Urinary bladder (tissue), 3 donors: ENCODE measurements at regions not wholly inside any gene's neighbourhood (a gene's known extent, or its start where the extent isn't known, plus 50 kb on each side); places are given as distances from the start of the nearest gene placed in this dataset.

Experiments used
- DNase-seq: peaks from one replicate; pipeline ENCODE4 v3.0.0-alpha.2; 2015; ENCODE audit errors: extremely low spot score
- H3K27ac ChIP-seq: one replicate; pipeline ENCODE4 v1.5.1; 2013; ENCODE audit warnings: low read depth, mild to moderate bottlenecking, moderate library complexity
- H3K36me3 ChIP-seq: one replicate; pipeline ENCODE4 v1.6.1; 2013; ENCODE audit warnings: mild to moderate bottlenecking, moderate library complexity; ENCODE audit not compliant: insufficient read depth
- H3K4me1 ChIP-seq: one replicate; pipeline ENCODE4 v1.6.1; 2013; ENCODE audit warnings: mild to moderate bottlenecking, moderate library complexity; ENCODE audit not compliant: insufficient read depth
- H3K4me3 ChIP-seq: one replicate; pipeline ENCODE4 v1.5.1; 2013; ENCODE audit warnings: low read depth, low read length
- WGBS: extraction: QIAGEN DNeasy Blood & Tissue Kit; methylation state at CpG from one replicate; pipeline ENCODE4 v1.1.7; 2013; 5-methylcytosine and 5-hydroxymethylcytosine counted together
- donor health status: healthy with polysubstance abuse.
- donor health status: healthy.

DNA sequence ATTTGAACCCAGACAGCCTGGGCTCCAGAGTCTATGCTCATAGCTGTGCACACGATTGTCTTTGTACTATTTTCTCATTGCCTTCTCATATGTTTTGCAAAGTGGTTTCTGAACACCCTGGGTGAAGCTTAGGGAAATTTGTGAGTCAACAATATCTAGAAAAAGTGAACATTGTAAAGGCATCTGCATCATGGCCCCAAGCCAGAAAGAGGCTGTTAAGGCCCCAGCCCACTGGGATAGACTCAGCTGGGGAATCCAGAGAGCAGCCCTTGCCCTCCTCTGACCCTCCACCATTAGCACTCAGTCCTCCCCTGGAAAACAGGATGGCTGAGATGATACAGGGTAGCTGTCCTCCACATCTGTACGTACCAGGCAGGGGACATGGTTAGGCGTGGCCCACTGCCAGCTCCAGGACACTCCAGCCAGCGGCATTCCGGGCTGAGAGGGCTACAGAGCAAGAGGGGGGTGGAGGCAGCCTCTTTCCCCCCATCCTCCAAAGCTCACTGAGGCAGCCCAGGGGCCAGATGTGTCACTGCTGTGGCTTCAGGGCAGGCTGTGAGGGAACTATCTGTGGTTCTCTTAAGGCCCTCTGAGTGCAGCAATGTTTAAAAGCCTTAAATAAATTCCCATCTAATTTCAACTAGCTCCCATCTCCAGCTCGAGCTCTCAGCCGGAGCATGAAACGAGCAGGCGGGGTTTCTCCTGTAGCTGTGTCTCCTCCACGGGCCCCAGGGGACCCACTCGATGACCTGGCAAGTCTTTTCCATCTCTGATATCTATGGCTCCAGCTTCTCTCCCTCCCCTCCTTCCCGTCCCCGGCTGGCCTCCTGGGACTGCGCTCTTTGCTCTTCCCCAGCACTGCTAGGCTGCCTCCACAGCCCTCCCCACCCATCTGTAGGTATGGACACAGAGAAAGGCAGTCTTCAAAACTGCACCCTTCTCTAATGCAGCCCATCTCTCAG is 209.4 kb upstream of the LRFN2 start:
- WGBS, result 62% methylated on average over 14 of the region's 14 CpGs

DNA sequence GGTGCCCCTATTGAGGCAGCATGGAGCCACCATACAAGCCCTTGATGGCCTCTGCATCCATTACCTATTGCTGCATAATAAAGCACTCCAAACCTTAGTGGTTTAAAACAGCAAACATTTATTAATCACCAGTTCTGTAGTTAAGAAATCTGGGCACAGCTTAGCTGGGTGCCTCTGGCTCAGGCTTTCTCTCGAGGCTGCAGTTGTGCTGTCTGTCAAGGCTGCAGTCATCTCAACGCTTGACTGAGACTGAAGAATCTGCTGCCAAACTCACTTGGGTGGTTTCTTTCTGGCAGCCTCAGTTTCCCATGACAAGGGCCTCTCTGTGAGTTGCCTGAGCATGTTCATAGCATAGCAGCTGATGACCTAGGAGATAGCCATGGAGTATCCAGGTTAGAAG is 207.4 kb upstream of the LRFN2 start:
- 76% methylated on average over 2 of the region's 2 CpGs for WGBS
- no peaks in the 10 kb centered on the region for H3K4me1 ChIP-seq
- H3K4me3 ChIP-seq, result no peak overlapping the region
- no peak overlapping the region for H3K27ac ChIP-seq
- no peak for DNase-seq
- H3K36me3 ChIP-seq, result no peaks in the 10 kb centered on the region

More for the DNA sequence above, 209.4 kb upstream of the LRFN2 start:
- H3K27ac ChIP-seq, result no peak overlapping the region
- H3K36me3 ChIP-seq, result no peaks in the 10 kb centered on the region
- H3K4me1 ChIP-seq, result no peaks in the 10 kb centered on the region
- H3K4me3 ChIP-seq, result no peak overlapping the region
- DNase-seq, result no peak

DNA sequence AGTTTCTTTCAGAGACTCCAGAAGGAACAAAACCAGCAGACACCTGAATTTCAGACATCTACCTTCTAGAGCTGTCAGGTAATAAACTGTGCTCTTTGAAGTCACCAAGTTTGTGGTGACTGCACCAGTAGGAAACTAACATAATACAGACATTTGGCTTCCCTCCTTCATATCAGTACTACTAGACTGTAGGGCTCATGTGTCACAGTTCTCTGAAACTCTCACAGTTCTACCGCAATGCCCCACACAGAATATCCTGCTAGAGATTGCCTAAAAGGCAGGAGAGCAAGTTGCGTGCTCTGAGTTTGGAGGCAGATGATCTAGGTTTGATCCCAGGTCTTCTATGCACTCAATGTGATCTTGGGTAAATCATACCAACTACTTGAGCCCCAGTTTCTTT is 205.0 kb upstream of the LRFN2 start:
- no peaks in the 10 kb centered on the region for H3K4me1 ChIP-seq
- no peaks in the 10 kb centered on the region for H3K36me3 ChIP-seq
- no peak overlapping the region for H3K4me3 ChIP-seq
- WGBS, result 93% methylated on average over 2 of the region's 2 CpGs
- DNase-seq, result no peak
- H3K27ac ChIP-seq, result no peak overlapping the region

DNA sequence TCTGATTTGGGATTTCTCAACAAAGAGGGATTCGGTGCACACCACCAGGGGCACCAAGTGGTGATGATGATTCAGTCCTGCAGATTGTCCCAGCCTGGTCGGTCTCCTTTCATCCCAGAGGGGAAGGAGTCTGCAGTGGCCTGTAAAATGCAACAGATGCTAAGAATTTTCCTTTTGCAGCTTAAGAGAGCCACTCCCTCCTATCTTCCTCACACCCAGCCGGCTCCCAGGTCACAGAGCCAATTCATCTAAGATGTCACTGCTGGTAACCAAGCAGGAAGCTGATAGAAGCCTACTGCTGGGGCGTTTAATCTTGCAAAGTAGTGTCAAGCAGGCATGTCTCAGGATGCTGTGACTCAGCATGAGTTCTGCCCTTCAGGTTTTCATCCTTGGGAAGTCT is 203.8 kb upstream of the LRFN2 start:
- DNase-seq, result no peak
- 51% methylated on average over 4 of the region's 4 CpGs for WGBS
- Histone ChIP-seq H3K36me3 (no peaks in the 10 kb centered on the region), H3K27ac (no peak overlapping the region), H3K4me1 (no peaks in the 10 kb centered on the region), H3K4me3 (no peak overlapping the region)

DNA sequence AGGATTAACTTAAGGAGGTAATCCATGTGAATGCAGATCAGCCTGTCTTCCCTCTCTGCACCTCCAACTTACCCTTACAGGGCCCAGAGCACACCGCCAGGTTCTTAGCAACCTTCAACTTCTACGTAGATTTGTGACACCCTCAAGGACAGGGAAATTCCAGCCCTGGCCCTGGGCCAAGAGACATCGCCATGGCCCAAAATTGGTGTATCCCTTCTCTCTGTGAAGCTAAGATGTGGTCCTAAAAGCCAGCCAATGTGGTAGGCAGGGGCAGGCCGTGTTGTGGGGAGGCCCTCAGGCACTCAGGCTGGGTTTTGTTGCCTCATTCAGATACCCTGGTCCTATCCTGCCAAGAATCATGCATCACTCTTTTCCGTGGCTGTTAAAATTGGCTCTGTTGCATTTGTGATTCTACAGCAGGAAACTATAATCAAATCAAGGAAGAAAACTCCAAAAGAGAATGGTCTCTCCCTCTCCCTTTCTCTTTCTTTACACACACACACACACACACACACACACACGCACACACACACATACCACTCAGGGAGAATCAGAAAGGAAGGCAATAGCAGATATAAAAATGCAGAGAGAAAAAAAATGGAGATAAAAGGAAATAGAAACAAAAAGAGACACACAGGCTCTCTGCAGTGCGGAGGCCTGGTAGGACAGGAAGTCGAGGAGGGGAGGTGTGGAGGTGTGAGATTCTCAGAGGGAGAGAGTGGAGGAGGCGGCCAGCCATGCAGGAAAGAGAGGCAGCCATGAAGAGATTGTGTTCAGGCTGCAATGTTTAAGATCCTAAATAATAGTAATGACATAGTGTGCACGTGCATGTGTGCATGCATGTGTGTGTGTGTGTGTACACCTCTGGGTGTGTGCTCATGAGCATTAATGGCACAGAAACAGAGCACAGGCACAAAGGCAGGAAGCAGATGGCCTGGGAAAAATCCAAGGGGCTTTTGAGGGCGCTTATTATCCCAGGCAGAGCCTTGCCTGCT is 201.8 kb upstream of the LRFN2 start:
- Histone ChIP-seq H3K4me3 (no peak overlapping the region), H3K27ac (no peak overlapping the region), H3K4me1 (no peaks in the 10 kb centered on the region), H3K36me3 (no peaks in the 10 kb centered on the region)
- peak; percentile 13 for DNase-seq
- 53% methylated on average over 11 of the region's 11 CpGs for WGBS

DNA sequence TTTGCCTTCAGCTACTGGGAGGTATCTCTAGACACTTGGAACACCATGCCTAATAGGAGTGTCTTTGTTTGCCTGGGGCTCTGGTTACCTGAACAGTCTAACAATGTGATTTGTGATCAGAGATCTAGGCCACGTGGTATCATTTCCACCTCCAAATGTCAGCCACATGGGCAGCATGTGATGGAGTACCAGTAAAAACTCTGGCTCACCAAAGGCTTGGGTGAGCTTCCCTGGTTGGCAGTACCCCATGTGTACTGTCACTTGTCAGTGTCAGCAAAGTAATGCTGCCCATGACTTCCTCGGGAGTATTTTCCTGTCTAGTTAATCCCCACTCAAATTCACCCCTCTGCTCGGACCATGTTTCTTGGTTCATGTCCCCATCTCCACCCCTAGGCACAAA is 195.2 kb upstream of the LRFN2 start:
- no peak overlapping the region for H3K27ac ChIP-seq
- no peaks in the 10 kb centered on the region for H3K4me1 ChIP-seq
- no peaks in the 10 kb centered on the region for H3K36me3 ChIP-seq
- H3K4me3 ChIP-seq, result no peak overlapping the region
- no peak for DNase-seq
- WGBS, result 59% methylated on average over 3 of the region's 3 CpGs

DNA sequence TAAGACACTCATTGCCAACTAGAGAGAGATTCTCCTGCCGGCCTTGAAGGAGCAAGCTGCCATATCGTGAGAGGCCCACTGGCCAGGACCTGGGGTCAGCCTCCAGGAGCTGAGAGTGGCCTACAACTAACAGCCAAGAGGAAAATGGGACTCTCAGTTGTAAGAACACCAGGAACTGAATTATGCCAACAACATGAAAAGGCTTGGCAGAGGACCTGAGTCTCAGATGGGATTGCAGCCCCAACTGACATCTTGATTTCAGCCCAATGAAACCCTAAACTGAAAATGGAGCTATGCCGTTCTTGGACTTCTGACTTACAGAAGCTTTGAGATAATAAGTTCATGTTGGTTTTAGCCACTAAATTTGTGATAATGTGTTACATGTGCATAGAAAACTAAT is 193.5 kb upstream of the LRFN2 start:
- H3K36me3 ChIP-seq, result no peaks in the 10 kb centered on the region
- H3K27ac ChIP-seq, result no peak overlapping the region
- no peak overlapping the region for H3K4me3 ChIP-seq
- H3K4me1 ChIP-seq, result no peaks in the 10 kb centered on the region
- DNase-seq, result no peak
- 90% methylated on average over 3 of the region's 3 CpGs for WGBS

DNA sequence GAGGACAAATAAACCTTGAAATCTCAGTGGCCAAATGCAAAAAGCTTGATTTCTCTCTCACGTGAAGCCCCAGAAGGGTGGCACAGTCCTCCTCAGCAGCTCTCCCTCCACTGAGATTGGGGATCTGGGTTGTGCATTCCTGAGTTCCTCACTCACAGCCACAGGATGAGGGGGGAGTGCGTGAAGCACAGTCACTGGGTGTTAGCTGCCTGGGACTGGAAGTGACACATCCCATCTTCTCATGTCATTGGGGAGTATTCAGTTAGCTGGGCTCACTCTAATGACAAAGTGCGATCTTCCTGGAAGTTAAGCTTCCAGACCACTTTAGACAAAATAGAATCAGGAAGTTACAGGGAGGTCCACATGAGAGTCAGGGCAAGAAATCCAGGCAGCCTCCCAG is 192.2 kb upstream of the LRFN2 start:
- 77% methylated on average over 3 of the region's 3 CpGs for WGBS
- Histone ChIP-seq H3K27ac (no peak overlapping the region), H3K4me3 (no peak overlapping the region), H3K36me3 (no peaks in the 10 kb centered on the region), H3K4me1 (no peaks in the 10 kb centered on the region)
- no peak for DNase-seq

DNA sequence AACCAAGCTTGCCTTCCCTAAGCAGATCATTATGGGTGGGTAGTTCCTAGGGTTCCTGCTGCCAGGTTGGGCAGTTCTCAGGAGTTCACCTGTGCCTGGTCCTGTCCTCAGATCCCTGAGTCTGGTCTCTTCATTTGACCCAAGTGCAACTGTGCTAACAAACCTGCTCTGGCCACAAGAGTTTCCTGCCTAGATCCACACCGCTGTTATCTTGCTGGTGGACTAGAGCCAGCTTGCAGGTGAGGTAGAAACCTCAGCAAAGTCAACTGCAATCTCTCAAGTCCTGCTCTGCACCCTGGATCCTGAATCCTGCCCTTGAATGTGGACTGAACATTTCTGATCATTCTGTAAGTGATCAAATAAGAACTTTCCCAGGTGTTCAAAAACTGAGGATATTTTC is 191.8 kb upstream of the LRFN2 start:
- H3K4me1 ChIP-seq, result no peaks in the 10 kb centered on the region
- H3K4me3 ChIP-seq, result no peak overlapping the region
- no peak overlapping the region for H3K27ac ChIP-seq
- DNase-seq, result no peak
- 92% methylated on average over 1 of the region's 1 CpG for WGBS
- no peaks in the 10 kb centered on the region for H3K36me3 ChIP-seq

DNA sequence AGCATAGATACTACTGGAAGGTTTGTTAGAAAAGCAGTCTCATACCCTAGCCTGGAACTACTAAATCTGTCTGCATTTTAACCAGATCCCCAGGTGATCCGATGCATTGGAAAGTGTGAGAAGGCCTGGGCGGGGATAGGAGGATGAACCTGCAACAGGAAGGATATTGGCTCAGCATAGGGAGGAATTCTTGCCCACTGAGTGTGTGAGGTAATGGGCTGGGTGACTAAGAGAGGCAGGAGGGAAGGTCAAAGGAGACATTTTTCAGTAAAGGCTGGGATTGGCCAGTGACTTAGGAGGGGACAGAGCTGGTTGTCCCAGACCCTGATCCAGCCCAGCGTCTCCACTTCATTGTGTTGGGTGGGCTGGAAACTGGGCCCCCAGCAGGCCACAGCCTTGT is 191.0 kb upstream of the LRFN2 start:
- WGBS, result 92% methylated on average over 3 of the region's 3 CpGs
- no peaks in the 10 kb centered on the region for H3K36me3 ChIP-seq
- H3K27ac ChIP-seq, result no peak overlapping the region
- DNase-seq, result no peak
- no peak overlapping the region for H3K4me3 ChIP-seq
- no peaks in the 10 kb centered on the region for H3K4me1 ChIP-seq

DNA sequence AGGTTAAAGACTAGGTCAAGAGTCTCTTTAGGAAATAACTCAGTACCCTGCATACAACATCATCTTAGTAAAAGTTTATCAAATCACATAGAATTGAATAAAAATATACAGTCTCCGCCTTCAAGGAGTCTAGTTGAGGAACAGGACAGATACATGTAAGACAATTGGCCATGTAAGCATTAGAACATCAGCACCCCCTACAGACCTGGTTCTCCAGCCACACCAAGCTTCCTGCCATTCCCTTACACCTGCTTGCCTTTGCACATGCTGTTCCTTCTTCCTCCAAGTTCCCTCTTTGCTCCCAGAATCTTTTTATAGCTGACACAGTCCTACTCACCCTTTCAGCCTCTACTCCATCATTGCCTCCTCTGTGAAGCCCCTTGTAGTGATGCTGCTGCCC is 187.8 kb upstream of the LRFN2 start:
- no peak overlapping the region for H3K27ac ChIP-seq
- no peaks in the 10 kb centered on the region for H3K36me3 ChIP-seq
- 92% methylated on average over 1 of the region's 1 CpG for WGBS
- no peaks in the 10 kb centered on the region for H3K4me1 ChIP-seq
- no peak overlapping the region for H3K4me3 ChIP-seq
- no peak for DNase-seq

DNA sequence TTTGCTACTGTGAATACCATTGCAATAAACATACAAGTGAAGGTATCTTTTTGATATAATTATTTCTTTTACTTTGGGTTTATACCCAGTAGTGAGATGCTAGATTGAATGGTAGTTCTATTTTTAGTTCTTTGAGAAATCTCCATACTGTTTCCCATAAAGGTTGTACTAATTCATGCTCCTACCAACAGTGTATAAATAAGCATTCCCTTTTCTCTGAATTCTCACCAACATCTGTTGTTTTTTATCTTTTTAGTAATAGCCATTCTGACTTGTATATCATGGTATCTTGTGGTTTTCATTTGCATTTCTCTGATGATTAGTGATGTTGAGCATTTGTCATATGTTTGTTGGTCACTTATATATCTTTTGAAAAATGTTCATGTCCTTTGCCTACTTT is 183.6 kb upstream of the LRFN2 start:
- no peaks in the 10 kb centered on the region for H3K36me3 ChIP-seq
- H3K4me3 ChIP-seq, result no peak overlapping the region
- H3K4me1 ChIP-seq, result no peaks in the 10 kb centered on the region
- no peak overlapping the region for H3K27ac ChIP-seq
- no peak for DNase-seq

DNA sequence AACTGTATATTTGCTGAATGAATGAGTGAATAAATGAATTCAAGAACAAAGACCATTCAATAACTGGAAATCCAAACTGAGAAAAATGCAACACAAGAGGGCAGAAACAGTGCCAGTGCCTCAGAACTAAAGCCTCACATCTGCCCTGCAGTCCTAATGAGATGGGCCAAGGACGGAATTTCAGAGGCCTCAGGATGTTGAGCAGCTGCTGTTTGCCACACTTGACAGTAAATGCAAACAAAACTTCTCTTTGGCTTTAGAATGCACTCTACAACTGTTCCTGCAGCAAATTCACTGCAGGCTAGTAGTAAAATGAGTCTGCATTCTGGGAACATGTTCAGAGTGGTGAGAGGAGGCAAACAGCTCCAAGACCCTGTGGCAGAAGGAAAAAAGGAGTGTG is 177.6 kb upstream of the LRFN2 start:
- H3K36me3 ChIP-seq, result no peaks in the 10 kb centered on the region
- DNase-seq, result no peak
- no peak overlapping the region for H3K27ac ChIP-seq
- H3K4me3 ChIP-seq, result no peak overlapping the region
- no peaks in the 10 kb centered on the region for H3K4me1 ChIP-seq
- WGBS, result 17% methylated on average over 1 of the region's 1 CpG

DNA sequence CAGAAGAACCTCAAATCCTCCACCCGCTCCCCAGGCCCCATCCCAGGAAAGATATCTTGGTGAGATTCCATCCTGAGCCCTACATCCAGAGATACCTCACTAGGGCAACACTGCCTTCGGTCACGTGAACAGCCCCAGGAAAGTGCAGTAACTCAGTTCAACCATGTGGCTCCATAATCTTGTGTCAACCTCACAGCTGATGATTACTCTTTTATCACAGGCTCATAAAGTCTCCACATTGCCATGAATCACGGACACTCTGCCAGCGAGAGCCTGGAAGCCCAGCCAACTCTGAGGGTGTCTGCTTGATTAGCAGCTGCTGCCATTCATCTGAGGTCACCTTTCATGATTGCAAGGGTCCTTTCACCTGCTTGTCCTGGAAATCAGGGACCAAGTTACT is 175.8 kb upstream of the LRFN2 start:
- Histone ChIP-seq H3K4me3 (no peak overlapping the region), H3K4me1 (no peaks in the 10 kb centered on the region), H3K27ac (no peak overlapping the region), H3K36me3 (no peaks in the 10 kb centered on the region)
- WGBS, result 76% methylated on average over 5 of the region's 5 CpGs
- no peak for DNase-seq
